ENCODE measurements at regions not wholly inside any gene's neighbourhood (a gene's known extent, or its start where the extent isn't known, plus 50 kb on each side); places are given as distances from the start of the nearest gene placed in this dataset.

GRCh38 chr15:45795440-45796069 is 160.7 kb downstream of the SQOR start:
- Histone ChIP-seq H3K4me1 (ENCODE audit: control insufficient read depth in 2 of 2, insufficient read depth in 2 of 2, low read length in 2 of 2) (no peaks in the 10 kb centered on the region), H2AFZ (ENCODE audit: insufficient read depth, low read depth, low read length, poor library complexity, severe bottlenecking) (no peak overlapping the region), H3K9me3 (ENCODE audit: control extremely low read depth in 1 of 3, control insufficient read depth in 2 of 3, insufficient read depth in 1 of 3, low read length in 2 of 3) (no peaks in the 10 kb centered on the region), H3K27ac (ENCODE audit: low read length in 2 of 2) (no peak overlapping the region), H3K36me3 (replicated peaks in 1 of 2; ENCODE audit: control extremely low read depth in 1 of 2, control insufficient read depth in 1 of 2, extremely low read depth in 1 of 2, insufficient read depth in 2 of 2, low read length in 1 of 2) (no peaks in the 10 kb centered on the region), H4K20me1 (ENCODE audit: control insufficient read depth, insufficient read depth, low read length, poor library complexity, severe bottlenecking) (no peaks in the 10 kb centered on the region), H3K79me2 (ENCODE audit: control insufficient read depth, insufficient read depth, low read length) (no peaks in the 10 kb centered on the region), H3K27me3 (replicated peaks in 1 of 4; ENCODE audit: control extremely low read depth in 1 of 4, control insufficient read depth in 3 of 4, insufficient read depth in 4 of 4, low read length in 3 of 4) (peaks cover 0 to 7% (median 0%) of the 10 kb centered on the region in 4 experiments), H3K4me3 (ENCODE audit: control extremely low read depth in 1 of 5, extremely low read depth in 1 of 5, insufficient read depth in 1 of 5, low read depth in 2 of 5, low read length in 4 of 5) (no peak overlapping the region), H3K4me2 (replicated peaks; ENCODE audit: low read depth, low read length, poor library complexity, severe bottlenecking) (no peak overlapping the region), H3K9ac (ENCODE audit: low read length) (no peak overlapping the region)
- no peak for ATAC-seq (ENCODE audit: low read depth)
- Mint-ChIP-seq H3K4me1 (no peaks in the 10 kb centered on the region), H3K9me3 (ENCODE audit: insufficient read depth) (no peaks in the 10 kb centered on the region), H3K27me3 (peaks cover 17% of the 10 kb centered on the region), H3K27ac (no peak overlapping the region), H3K4me3 (no peak overlapping the region)
- DNase-seq = no peak
- POLR2A ChIA-PET = no interaction called here
- WGBS (ENCODE audit: insufficient coverage) = 0% methylated on average over 1 of the region's 3 CpGs
- CTCF ChIA-PET = no interaction called here
- intact Hi-C loops (cut with micrococcal nuclease) = no loop called here
- TF ChIP-seq EZH2 (IDR thresholded peaks at IDR 0.05; ENCODE audit: borderline replicate concordance, insufficient read depth, low read depth, low read length, poor library complexity, severe bottlenecking) = no peak
- TF ChIP-seq, protein P1, sequence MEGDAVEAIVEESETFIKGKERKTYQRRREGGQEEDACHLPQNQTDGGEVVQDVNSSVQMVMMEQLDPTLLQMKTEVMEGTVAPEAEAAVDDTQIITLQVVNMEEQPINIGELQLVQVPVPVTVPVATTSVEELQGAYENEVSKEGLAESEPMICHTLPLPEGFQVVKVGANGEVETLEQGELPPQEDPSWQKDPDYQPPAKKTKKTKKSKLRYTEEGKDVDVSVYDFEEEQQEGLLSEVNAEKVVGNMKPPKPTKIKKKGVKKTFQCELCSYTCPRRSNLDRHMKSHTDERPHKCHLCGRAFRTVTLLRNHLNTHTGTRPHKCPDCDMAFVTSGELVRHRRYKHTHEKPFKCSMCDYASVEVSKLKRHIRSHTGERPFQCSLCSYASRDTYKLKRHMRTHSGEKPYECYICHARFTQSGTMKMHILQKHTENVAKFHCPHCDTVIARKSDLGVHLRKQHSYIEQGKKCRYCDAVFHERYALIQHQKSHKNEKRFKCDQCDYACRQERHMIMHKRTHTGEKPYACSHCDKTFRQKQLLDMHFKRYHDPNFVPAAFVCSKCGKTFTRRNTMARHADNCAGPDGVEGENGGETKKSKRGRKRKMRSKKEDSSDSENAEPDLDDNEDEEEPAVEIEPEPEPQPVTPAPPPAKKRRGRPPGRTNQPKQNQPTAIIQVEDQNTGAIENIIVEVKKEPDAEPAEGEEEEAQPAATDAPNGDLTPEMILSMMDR (IDR thresholded peaks at IDR 0.05) = no peak

- 71% methylated on average over 1 of the region's 3 CpGs for WGBS (ENCODE audit: insufficient coverage)
Observed at GRCh38 chr15:45796433-45796832, 161.6 kb downstream of the SQOR start.

More at GRCh38 chr15:45796433-45796832, 161.6 kb downstream of the SQOR start:
- POLR2A ChIA-PET = no interaction called here
- Histone ChIP-seq H3K4me2 (replicated peaks; ENCODE audit: low read depth, low read length, poor library complexity, severe bottlenecking) (no peak overlapping the region), H3K36me3 (replicated peaks in 1 of 2; ENCODE audit: control extremely low read depth in 1 of 2, control insufficient read depth in 1 of 2, extremely low read depth in 1 of 2, insufficient read depth in 2 of 2, low read length in 1 of 2) (no peaks in the 10 kb centered on the region), H3K9ac (ENCODE audit: low read length) (no peak overlapping the region), H3K79me2 (ENCODE audit: control insufficient read depth, insufficient read depth, low read length) (no peaks in the 10 kb centered on the region), H3K4me1 (ENCODE audit: control insufficient read depth in 2 of 2, insufficient read depth in 2 of 2, low read length in 2 of 2) (no peaks in the 10 kb centered on the region), H3K27me3 (replicated peaks in 1 of 4; ENCODE audit: control extremely low read depth in 1 of 4, control insufficient read depth in 3 of 4, insufficient read depth in 4 of 4, low read length in 3 of 4) (peaks cover 0 to 3% (median 0%) of the 10 kb centered on the region in 4 experiments), H3K9me3 (ENCODE audit: control extremely low read depth in 1 of 3, control insufficient read depth in 2 of 3, insufficient read depth in 1 of 3, low read length in 2 of 3) (no peaks in the 10 kb centered on the region), H3K4me3 (ENCODE audit: control extremely low read depth in 1 of 5, extremely low read depth in 1 of 5, insufficient read depth in 1 of 5, low read depth in 2 of 5, low read length in 4 of 5) (no peak overlapping the region), H2AFZ (ENCODE audit: insufficient read depth, low read depth, low read length, poor library complexity, severe bottlenecking) (no peak overlapping the region), H3K27ac (ENCODE audit: low read length in 2 of 2) (no peak overlapping the region), H4K20me1 (ENCODE audit: control insufficient read depth, insufficient read depth, low read length, poor library complexity, severe bottlenecking) (no peaks in the 10 kb centered on the region)
- TF ChIP-seq EZH2 (IDR thresholded peaks at IDR 0.05; ENCODE audit: borderline replicate concordance, insufficient read depth, low read depth, low read length, poor library complexity, severe bottlenecking) = no peak
- TF ChIP-seq, protein P1 (IDR thresholded peaks at IDR 0.05) = no peak
- CTCF ChIA-PET = no interaction called here
- Mint-ChIP-seq H3K4me3 (no peak overlapping the region), H3K9me3 (ENCODE audit: insufficient read depth) (no peaks in the 10 kb centered on the region), H3K27ac (no peak overlapping the region), H3K27me3 (peaks cover 17% of the 10 kb centered on the region), H3K4me1 (no peaks in the 10 kb centered on the region)
- intact Hi-C loops (cut with micrococcal nuclease) = no loop called here
- DNase-seq (no peak), ATAC-seq (ENCODE audit: low read depth) (no peak)

Measured in B cell (primary cell).